Glutamatergic neuron (in vitro differentiated cells): ENCODE measurements at regions not wholly inside any gene's neighbourhood (a gene's known extent, or its start where the extent isn't known, plus 50 kb on each side); places are given as distances from the start of the nearest gene placed in this dataset.

Experiments
- DNase-seq: peaks from one replicate; pipeline ENCODE4 v3.0.0; 2022
- H3K27ac Mint-ChIP-seq: one replicate; pipeline ENCODE4 v1.8.0; 2020; ENCODE audit warnings: mild to moderate bottlenecking, mixed read lengths, inconsistent platforms; ENCODE audit not compliant: unreplicated experiment
- H3K27me3 Mint-ChIP-seq: one replicate; pipeline ENCODE4 v1.8.0; 2020; ENCODE audit warnings: mild to moderate bottlenecking, moderate library complexity, mixed read lengths, inconsistent platforms; ENCODE audit not compliant: unreplicated experiment
- H3K36me3 Mint-ChIP-seq: one replicate; pipeline ENCODE4 v1.8.0; 2020; ENCODE audit warnings: mild to moderate bottlenecking, mixed read lengths, inconsistent platforms; ENCODE audit not compliant: unreplicated experiment
- H3K4me1 Mint-ChIP-seq: one replicate; pipeline ENCODE4 v1.8.0; 2020; ENCODE audit warnings: mild to moderate bottlenecking, low read depth, mixed read lengths, inconsistent platforms; ENCODE audit not compliant: unreplicated experiment
- H3K4me3 Mint-ChIP-seq: one replicate; pipeline ENCODE4 v1.8.0; 2020; ENCODE audit warnings: mild to moderate bottlenecking, mixed read lengths, inconsistent platforms; ENCODE audit not compliant: unreplicated experiment
- H3K9me3 Mint-ChIP-seq: one replicate; pipeline ENCODE4 v1.8.0; 2020; ENCODE audit warnings: mild to moderate bottlenecking, moderate library complexity, mixed read lengths, inconsistent platforms; ENCODE audit not compliant: unreplicated experiment
- CTCF ChIP-seq: fragments of 200-600 bp; sonication (generic); IDR thresholded peaks from one replicate; pipeline ENCODE4 v1.5.0; 2021; ENCODE audit not compliant: partially characterized antibody, unreplicated experiment

DNA sequence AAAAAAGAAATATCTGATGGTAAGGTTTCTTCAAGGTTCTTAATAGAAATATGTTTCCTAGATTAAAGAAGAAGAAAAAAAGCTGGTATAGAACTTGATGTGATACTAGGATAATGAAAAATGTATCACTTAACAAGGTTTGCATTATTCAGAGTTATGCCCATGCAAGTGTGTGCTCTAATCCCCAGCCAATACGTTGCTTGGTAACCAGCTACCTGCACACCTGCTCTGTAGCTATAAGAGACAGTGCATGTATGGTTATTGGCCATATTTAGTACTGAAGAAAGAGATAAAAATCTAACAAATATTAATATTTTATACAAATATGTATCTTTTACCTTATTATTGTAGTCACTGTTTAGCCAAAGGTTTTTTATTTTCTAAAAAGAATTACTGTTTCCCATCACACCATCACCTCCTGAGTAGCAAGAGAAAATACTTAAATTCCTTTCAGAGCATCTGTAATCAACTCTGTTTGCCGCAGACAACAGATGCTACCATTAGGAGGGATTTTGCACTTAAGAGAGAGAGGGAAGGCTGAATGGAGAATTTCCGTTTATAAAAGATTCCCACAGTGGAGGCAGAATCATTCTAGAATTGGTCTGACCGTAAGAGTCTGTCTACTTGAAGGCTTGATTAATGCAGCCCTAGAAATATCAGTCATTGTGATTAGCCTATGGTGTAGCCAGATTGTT is 115.6 kb downstream of the NEDD1 start:
- Mint-ChIP-seq H3K27ac (no peak overlapping the region), H3K4me3 (no peak overlapping the region)
- no peak for DNase-seq

DNA sequence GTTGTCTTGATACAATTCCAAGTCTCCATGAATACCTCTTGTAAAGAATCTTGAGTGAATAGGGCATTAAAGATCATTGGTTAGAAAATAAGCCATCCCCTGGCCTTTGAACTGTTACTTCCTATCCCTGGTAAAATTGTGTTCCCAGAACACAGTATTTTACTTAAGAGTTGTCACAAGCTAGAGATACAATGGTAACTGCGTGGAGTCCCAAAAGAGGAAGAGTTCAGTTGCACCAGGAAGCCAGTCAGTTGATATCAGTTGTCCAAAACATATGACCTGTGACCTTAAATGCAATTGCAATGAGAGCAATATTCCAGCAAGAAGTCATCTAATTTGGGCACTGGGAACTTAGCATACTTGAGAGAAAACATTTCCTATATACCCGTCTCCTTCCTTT is 117.3 kb downstream of the NEDD1 start:
- no peak overlapping the region for H3K4me3 Mint-ChIP-seq
- TF ChIP-seq CTCF = no peak
- H3K36me3 Mint-ChIP-seq = no peaks in the 10 kb centered on the region
- no peaks in the 10 kb centered on the region for H3K9me3 Mint-ChIP-seq
- no peaks in the 10 kb centered on the region for H3K4me1 Mint-ChIP-seq
- no peaks in the 10 kb centered on the region for H3K27me3 Mint-ChIP-seq
- DNase-seq = no peak
- H3K27ac Mint-ChIP-seq = no peak overlapping the region

More for the DNA sequence above, 115.6 kb downstream of the NEDD1 start:
- no peak for TF ChIP-seq CTCF
- Mint-ChIP-seq H3K36me3 (no peaks in the 10 kb centered on the region), H3K9me3 (no peaks in the 10 kb centered on the region), H3K27me3 (no peaks in the 10 kb centered on the region), H3K4me1 (no peaks in the 10 kb centered on the region)

DNA sequence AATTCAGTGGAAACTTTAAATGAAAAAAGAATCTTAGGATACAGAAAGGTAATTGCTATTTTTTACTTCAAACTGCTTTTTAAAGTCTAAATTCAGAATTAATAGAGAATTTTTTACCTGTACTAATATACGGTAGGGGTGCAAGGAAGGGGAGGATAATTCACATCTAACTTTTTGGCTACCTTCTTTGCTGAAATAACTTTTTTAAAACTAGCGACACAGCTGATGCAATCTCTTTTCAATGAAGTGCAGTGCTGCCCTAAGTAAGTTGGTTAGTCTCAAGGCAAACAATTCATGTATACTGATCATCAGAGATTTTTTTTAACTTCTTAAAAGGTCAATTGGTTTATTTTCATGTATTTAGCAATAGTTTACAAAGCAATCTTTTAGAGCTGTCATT is 119.8 kb downstream of the NEDD1 start:
- H3K27ac Mint-ChIP-seq = no peak overlapping the region
- no peak overlapping the region for H3K4me3 Mint-ChIP-seq
- no peaks in the 10 kb centered on the region for H3K4me1 Mint-ChIP-seq
- H3K27me3 Mint-ChIP-seq = no peaks in the 10 kb centered on the region
- H3K9me3 Mint-ChIP-seq = no peaks in the 10 kb centered on the region
- no peak for TF ChIP-seq CTCF
- no peaks in the 10 kb centered on the region for H3K36me3 Mint-ChIP-seq
- DNase-seq = no peak

DNA sequence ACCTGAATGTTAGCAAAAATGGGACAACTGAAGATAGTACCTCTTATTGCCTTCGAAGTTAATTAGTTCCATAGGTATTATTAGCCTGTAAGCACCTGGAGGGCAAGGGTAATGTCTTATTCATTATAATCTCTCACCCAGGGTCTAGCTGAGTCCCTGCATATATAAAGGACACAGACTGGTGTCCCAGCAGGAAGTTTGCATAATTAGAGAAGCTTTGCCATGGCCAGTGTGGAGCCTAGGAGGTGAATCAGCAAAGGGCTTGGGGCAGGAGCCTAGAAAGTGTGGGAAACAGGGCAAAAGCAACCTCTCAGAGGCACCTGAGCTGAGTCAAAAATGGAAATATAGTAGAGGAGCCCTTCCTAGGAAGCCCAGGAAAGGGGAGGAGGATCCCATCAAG is 120.4 kb downstream of the NEDD1 start:
- no peak for TF ChIP-seq CTCF
- Mint-ChIP-seq H3K36me3 (no peaks in the 10 kb centered on the region), H3K27ac (no peak overlapping the region), H3K9me3 (no peaks in the 10 kb centered on the region), H3K4me1 (no peaks in the 10 kb centered on the region), H3K4me3 (no peak overlapping the region), H3K27me3 (no peaks in the 10 kb centered on the region)
- DNase-seq = no peak

- peaks cover 2% of the 10 kb centered on the region for H3K27me3 Mint-ChIP-seq
- H3K4me1 Mint-ChIP-seq = no peaks in the 10 kb centered on the region
- no peak for DNase-seq
- H3K9me3 Mint-ChIP-seq = no peaks in the 10 kb centered on the region
- TF ChIP-seq CTCF = no peak
- no peak overlapping the region for H3K27ac Mint-ChIP-seq
- no peaks in the 10 kb centered on the region for H3K36me3 Mint-ChIP-seq
- H3K4me3 Mint-ChIP-seq = no peak overlapping the region
Observed at GRCh38 chr12:97038131-97038530, 131.1 kb downstream of the NEDD1 start.
